HG02973 (cell line): ENCODE measurements at regions not wholly inside any gene's neighbourhood (a gene's known extent, or its start where the extent isn't known, plus 50 kb on each side); places are given as distances from the start of the nearest gene placed in this dataset.

Source experiments
- ATAC-seq: cut with Tn5 transposase; IDR thresholded peaks from one replicate; pipeline ENCODE4 v1.9.1; 2021; ENCODE audit warnings: moderate library complexity; ENCODE audit not compliant: unreplicated experiment

GRCh38 chr9:4435197-4435596 lies 55.1 kb upstream of the SLC1A1 start:
- ATAC-seq, result no peak

- ATAC-seq, result no peak
Observed at GRCh38 chr9:4433379-4433778, 56.9 kb upstream of the SLC1A1 start.

GRCh38 chr9:4430432-4431261 lies 59.6 kb upstream of the SLC1A1 start:
- no peak for ATAC-seq

- no peak for ATAC-seq
Observed at GRCh38 chr9:4425319-4426045, 64.8 kb upstream of the SLC1A1 start.

GRCh38 chr9:4424891-4425290 lies 65.4 kb upstream of the SLC1A1 start:
- no peak for ATAC-seq

- no peak for ATAC-seq
Observed at GRCh38 chr9:4424038-4424437, 66.2 kb upstream of the SLC1A1 start.

- ATAC-seq, result no peak
Observed at GRCh38 chr9:4423207-4423610, 67.1 kb upstream of the SLC1A1 start.

GRCh38 chr9:4422495-4422894 lies 67.8 kb upstream of the SLC1A1 start:
- ATAC-seq, result peak; percentile 51

- no peak for ATAC-seq
Observed at GRCh38 chr9:4421847-4422246, 68.4 kb upstream of the SLC1A1 start.

GRCh38 chr9:4420351-4420750 lies 69.9 kb upstream of the SLC1A1 start:
- no peak for ATAC-seq

GRCh38 chr9:4417578-4418325 lies 72.5 kb upstream of the SLC1A1 start:
- ATAC-seq, result no peak

- ATAC-seq, result no peak
Observed at GRCh38 chr9:4416467-4416866, 73.8 kb upstream of the SLC1A1 start.

GRCh38 chr9:4415281-4415680 lies 75.0 kb upstream of the SLC1A1 start:
- no peak for ATAC-seq

- ATAC-seq, result no peak
Observed at GRCh38 chr9:4413856-4414255, 76.4 kb upstream of the SLC1A1 start.

- ATAC-seq, result no peak
Observed at GRCh38 chr9:4404156-4404555, 86.1 kb upstream of the SLC1A1 start.

- ATAC-seq, result no peak
Observed at GRCh38 chr9:4402501-4402900, 87.8 kb upstream of the SLC1A1 start.

GRCh38 chr9:4400731-4401130 lies 89.5 kb upstream of the SLC1A1 start:
- ATAC-seq, result no peak

GRCh38 chr9:4397917-4398316 lies 92.4 kb upstream of the SLC1A1 start:
- no peak for ATAC-seq

- no peak for ATAC-seq
Observed at GRCh38 chr9:4393806-4394523, 94.1 kb upstream of the GLIS3 start.

GRCh38 chr9:4389755-4390154 lies 89.9 kb upstream of the GLIS3 start:
- no peak for ATAC-seq

GRCh38 chr9:4389003-4389402 lies 89.1 kb upstream of the GLIS3 start:
- no peak for ATAC-seq
